DOHH2 (cell line): ENCODE measurements at regions not wholly inside any gene's neighbourhood (a gene's known extent, or its start where the extent isn't known, plus 50 kb on each side); places are given as distances from the start of the nearest gene placed in this dataset.

Source experiments
- CTCF ChIP-seq: fragments of 200-600 bp; sonication (generic); IDR thresholded peaks from one replicate; pipeline ENCODE4 v1.5.1; 2014; ENCODE audit warnings: antibody characterized with exemption, mild to moderate bottlenecking, low read depth, low read length; ENCODE audit not compliant: poor library complexity, severe bottlenecking
- EZH2phosphoT487 ChIP-seq: fragments of 200-600 bp; sonication (generic); IDR thresholded peaks from 2 replicates; pipeline ENCODE4 v1.6.1; 2017; ENCODE audit warnings: borderline replicate concordance, mild to moderate bottlenecking, antibody characterized with exemption, low read length, moderate library complexity, mixed read lengths

GRCh38 chr5:106306313-106307028, 1364.3 kb downstream of the EFNA5 start:
- TF ChIP-seq EZH2phosphoT487 (no peak), CTCF (no peak)
